ENCODE measurements at regions not wholly inside any gene's neighbourhood (a gene's known extent, or its start where the extent isn't known, plus 50 kb on each side); places are given as distances from the start of the nearest gene placed in this dataset.

GRCh38 chr6:81331526-81331925 lies 421.0 kb downstream of the TENT5A start (continued):
- TF ChIP-seq SP1 (IDR thresholded peaks at IDR 0.05; ENCODE audit: low read depth) (no peak), ATF3 (IDR thresholded peaks at IDR 0.05) (no peak)

- H3K27ac ChIP-seq (ENCODE audit: low read depth, low read length) = no peak overlapping the region
- H3K9me3 ChIP-seq (ENCODE audit: control insufficient read depth in 1 of 2, insufficient read depth in 1 of 2, low read depth in 1 of 2, low read length in 2 of 2) = no peaks in the 10 kb centered on the region
- no peak for DNase-seq (ENCODE audit: low read depth, low spot score)
- no peaks in the 10 kb centered on the region for H3K36me3 ChIP-seq (ENCODE audit: control insufficient read depth in 1 of 2, insufficient read depth in 2 of 2, low read length in 2 of 2)
- CTCF ChIA-PET = no interaction called here
- no peaks in the 10 kb centered on the region for H3K79me2 ChIP-seq (ENCODE audit: insufficient read depth, low read length)
- no peaks in the 10 kb centered on the region for H4K20me1 ChIP-seq (ENCODE audit: insufficient read depth)
- no TSS peak for BruUV-seq (replicated peaks)
- no peaks in the 10 kb centered on the region for H3K9me2 ChIP-seq (ENCODE audit: insufficient read depth)
- RAD21 ChIA-PET (ENCODE audit: low non-redundant PET in 1 of 2, low total read pairs in 2 of 2, uncharacterized antibody in 2 of 2, unreplicated experiment in 2 of 2) = no interaction called here
- no peak for TF ChIP-seq FOSL1 (IDR thresholded peaks at IDR 0.05; ENCODE audit: low read depth)
- no peak for TF ChIP-seq ZBTB33 (IDR thresholded peaks at IDR 0.05; ENCODE audit: extremely low read depth, insufficient replicate concordance, low read length)
- no peak overlapping the region for H3K4me3 ChIP-seq (replicated peaks in 1 of 2; ENCODE audit: low read depth in 1 of 2, low read length in 2 of 2)
- intact Hi-C loops (cut with micrococcal nuclease) = no loop called here
- POLR2A ChIA-PET = no interaction called here
- no peak overlapping the region for H3K9ac ChIP-seq (ENCODE audit: low read length)
- ATAC-seq = no peak
- no peak overlapping the region for H3K4me2 ChIP-seq (ENCODE audit: low read length)
- H3K27me3 ChIP-seq (ENCODE audit: insufficient read depth, low read length) = no peaks in the 10 kb centered on the region
- no peak overlapping the region for H2AFZ ChIP-seq (ENCODE audit: low read depth, low read length, poor library complexity, severe bottlenecking)
- no peaks in the 10 kb centered on the region for H3K4me1 ChIP-seq (ENCODE audit: control insufficient read depth in 1 of 2, insufficient read depth in 2 of 2, low read length in 2 of 2)
Measured at GRCh38 chr6:81328700-81329099, 423.8 kb downstream of the TENT5A start.

GRCh38 chr6:81326881-81327561 lies 425.5 kb downstream of the TENT5A start:
- Histone ChIP-seq H2AFZ (ENCODE audit: low read depth, low read length, poor library complexity, severe bottlenecking) (no peak overlapping the region), H3K4me3 (replicated peaks in 1 of 2; ENCODE audit: low read depth in 1 of 2, low read length in 2 of 2) (no peak overlapping the region), H3K79me2 (ENCODE audit: insufficient read depth, low read length) (no peaks in the 10 kb centered on the region), H3K36me3 (ENCODE audit: control insufficient read depth in 1 of 2, insufficient read depth in 2 of 2, low read length in 2 of 2) (no peaks in the 10 kb centered on the region), H3K27ac (ENCODE audit: low read depth, low read length) (no peak overlapping the region), H3K27me3 (ENCODE audit: insufficient read depth, low read length) (no peaks in the 10 kb centered on the region), H3K9me2 (ENCODE audit: insufficient read depth) (no peaks in the 10 kb centered on the region), H3K4me1 (ENCODE audit: control insufficient read depth in 1 of 2, insufficient read depth in 2 of 2, low read length in 2 of 2) (no peaks in the 10 kb centered on the region), H3K4me2 (ENCODE audit: low read length) (no peak overlapping the region), H3K9ac (ENCODE audit: low read length) (no peak overlapping the region), H4K20me1 (ENCODE audit: insufficient read depth) (no peaks in the 10 kb centered on the region), H3K9me3 (ENCODE audit: control insufficient read depth in 1 of 2, insufficient read depth in 1 of 2, low read depth in 1 of 2, low read length in 2 of 2) (no peaks in the 10 kb centered on the region)
- ATAC-seq (no peak), DNase-seq (ENCODE audit: low read depth, low spot score) (no peak)
- TF ChIP-seq EZH2 (IDR thresholded peaks at IDR 0.05) (no peak), ELF1 (IDR thresholded peaks at IDR 0.05; ENCODE audit: borderline replicate concordance, low read depth) (no peak), SIN3A (IDR thresholded peaks at IDR 0.05; ENCODE audit: low read depth) (no peak), YY1 (IDR thresholded peaks at IDR 0.05; ENCODE audit: extremely low read depth, insufficient replicate concordance, low read depth, low read length) (no peak), MAX (IDR thresholded peaks at IDR 0.05) (no peak), TCF7L2 (IDR thresholded peaks at IDR 0.05; ENCODE audit: borderline replicate concordance, extremely low read depth, insufficient read depth, insufficient read length) (no peak), CEBPB (IDR thresholded peaks at IDR 0.05; ENCODE audit: low read depth) (no peak), CBX3 (IDR thresholded peaks at IDR 0.05; ENCODE audit: low read depth) (no peak), EZH2phosphoT487 (IDR thresholded peaks at IDR 0.05; ENCODE audit: borderline replicate concordance) (no peak), JUND (IDR thresholded peaks at IDR 0.05) (no peak), SP1 (IDR thresholded peaks at IDR 0.05; ENCODE audit: low read depth) (no peak)
- no TSS peak for BruUV-seq (replicated peaks)
- ChIA-PET RAD21 (ENCODE audit: low non-redundant PET in 1 of 2, low total read pairs in 2 of 2, uncharacterized antibody in 2 of 2, unreplicated experiment in 2 of 2) (no interaction called here), POLR2A (no interaction called here), CTCF (no interaction called here)
- intact Hi-C loops (cut with micrococcal nuclease) = no loop called here
